Right lobe of liver (tissue), 6 donors: ENCODE measurements at regions not wholly inside any gene's neighbourhood (a gene's known extent, or its start where the extent isn't known, plus 50 kb on each side); places are given as distances from the start of the nearest gene placed in this dataset.
A peak's percentile ranks its signal among the peaks of the same experiment; 100 is the strongest.

Experiments
- ATAC-seq, 4 donors: fragments of 200-7000 bp; cut with Tn5 transposase; one replicate each; pipeline ENCODE4 v1.9.1; 2020; ENCODE audit warnings: mild to moderate bottlenecking in 4 of 4, moderate library complexity in 4 of 4
- DNase-seq, 3 donors: peaks; one replicate each; pipeline ENCODE4 v3.0.0-alpha.2; 2020
- H3K27ac ChIP-seq, 3 donors: fragments of 200-600 bp; one replicate each; pipeline ENCODE4 v1.8.0; 2022
- H3K27me3 ChIP-seq, 2 donors: fragments of 200-600 bp; one replicate each; pipeline ENCODE4 v1.8.0; 2022
- H3K36me3 ChIP-seq, 4 donors: fragments of 200-600 bp; sonication (generic) in 1 of 4; one replicate each; pipeline versions ENCODE4 v1.5.1 to v1.8.0; 2017 to 2022; ENCODE audit warnings: control low read depth in 1 of 4
- H3K4me1 ChIP-seq, 4 donors: fragments of 200-600 bp; sonication (generic) in 1 of 4; one replicate each; pipeline versions ENCODE4 v1.5.1 to v1.8.0; 2017 to 2022; ENCODE audit warnings: control low read depth in 1 of 4
- H3K4me3 ChIP-seq, 3 donors: fragments of 200-600 bp; one replicate each; pipeline ENCODE4 v1.8.0; 2022
- H3K9me3 ChIP-seq, 4 donors: fragments of 200-600 bp; sonication (generic) in 1 of 4; one replicate each; pipeline versions ENCODE4 v1.5.1 to v1.8.0; 2017 to 2022; ENCODE audit warnings: control low read depth in 1 of 4
- CTCF ChIP-seq, 4 donors: fragments of 200-600 bp in 3 of 4; fragments of 450-650 bp in 1 of 4; IDR thresholded peaks; one replicate each; pipeline versions ENCODE4 v1.5.1 to v1.8.0; 2016 to 2022; ENCODE audit warnings: antibody characterized with exemption in 4 of 4, mild to moderate bottlenecking in 2 of 4
- POLR2A ChIP-seq: fragments of 450-650 bp; IDR thresholded peaks from one replicate; pipeline ENCODE4 v1.6.1; 2017; ENCODE audit warnings: antibody characterized with exemption, mild to moderate bottlenecking
- WGBS: methylation state at CpG from one replicate; pipeline ENCODE4 v1.1.6; 2018; ENCODE audit warnings: low coverage, low lambda C conversion rate; ENCODE audit not compliant: insufficient coverage; ENCODE audit errors: missing lambda C conversion rate; 5-methylcytosine and 5-hydroxymethylcytosine counted together
- intact Hi-C, 2 donors: fragments of 100-400 bp; cut with DNase I; formaldehyde crosslinking; loops; one replicate each; pipeline versions ENCODE4 v1.11.2 to v1.14.1; 2022
- donor health status: DM: no; HTN: yes; CAD: no.
- donor health status: DM: no; HTN: no; CAD: no.
- donor health status: DM: no; HTN: no; CAD: no.
- donor health status: DM: no; HTN: yes; CAD: no.
- donor health status: DM: no; HTN: yes; CAD: no.

- 58% methylated on average over 2 of the region's 2 CpGs for WGBS
- TF ChIP-seq POLR2A (no peak), CTCF (IDR thresholded peaks at IDR 0.05) (no peak)
- ATAC-seq (peak in 2 of 4 donors; percentile 24 to 56), DNase-seq (no peak)
- no peak overlapping the region for H3K4me3 ChIP-seq
- no peaks in the 10 kb centered on the region for H3K9me3 ChIP-seq
- no peaks in the 10 kb centered on the region for H3K36me3 ChIP-seq
- no peaks in the 10 kb centered on the region for H3K27me3 ChIP-seq
- H3K27ac ChIP-seq, result no peak overlapping the region
- intact Hi-C loops, result no loop called here
- peaks cover 0 to 15% (median 5%) of the 10 kb centered on the region in 4 donors for H3K4me1 ChIP-seq
These were observed 1326.8 kb upstream of the TMEFF2 start for GRCh38 chr2:193521523-193521922.

GRCh38 chr2:193520709-193521458 is 1326.2 kb upstream of the TMEFF2 start:
- TF ChIP-seq CTCF (IDR thresholded peaks at IDR 0.05) (no peak), POLR2A (no peak)
- DNase-seq, result no peak
- Histone ChIP-seq H3K4me3 (no peak overlapping the region), H3K4me1 (peaks cover 0 to 15% (median 5%) of the 10 kb centered on the region in 4 donors), H3K36me3 (no peaks in the 10 kb centered on the region), H3K27ac (no peak overlapping the region), H3K9me3 (no peaks in the 10 kb centered on the region), H3K27me3 (no peaks in the 10 kb centered on the region)
- ATAC-seq, result peak; percentile 80 to 98 (median 96)
- 34% methylated on average over 5 of the region's 5 CpGs for WGBS
- intact Hi-C loops, result no loop called here

- no peaks in the 10 kb centered on the region for H3K9me3 ChIP-seq
- no peak overlapping the region for H3K4me3 ChIP-seq
- 86% methylated on average over 6 of the region's 6 CpGs for WGBS
- H3K27ac ChIP-seq, result no peak overlapping the region
- DNase-seq (no peak), ATAC-seq (no peak)
- H3K4me1 ChIP-seq, result peaks cover 0 to 15% (median 5%) of the 10 kb centered on the region in 4 donors
- no peaks in the 10 kb centered on the region for H3K27me3 ChIP-seq
- TF ChIP-seq CTCF (IDR thresholded peaks at IDR 0.05), result no peak
- no peak for TF ChIP-seq POLR2A
- H3K36me3 ChIP-seq, result no peaks in the 10 kb centered on the region
- intact Hi-C loops, result no loop called here
These were observed 1323.5 kb upstream of the TMEFF2 start for GRCh38 chr2:193518041-193518817.

GRCh38 chr2:193517615-193518014 is 1322.9 kb upstream of the TMEFF2 start:
- H3K27me3 ChIP-seq, result no peaks in the 10 kb centered on the region
- peaks cover 0 to 15% (median 5%) of the 10 kb centered on the region in 4 donors for H3K4me1 ChIP-seq
- DNase-seq (no peak), ATAC-seq (no peak)
- H3K27ac ChIP-seq, result no peak overlapping the region
- intact Hi-C loops, result no loop called here
- no peaks in the 10 kb centered on the region for H3K36me3 ChIP-seq
- TF ChIP-seq POLR2A (no peak), CTCF (IDR thresholded peaks at IDR 0.05) (no peak)
- 36% methylated on average over 1 of the region's 1 CpG for WGBS
- H3K4me3 ChIP-seq, result no peak overlapping the region
- H3K9me3 ChIP-seq, result no peaks in the 10 kb centered on the region
